HG03558 (cell line): ENCODE measurements at regions not wholly inside any gene's neighbourhood (a gene's known extent, or its start where the extent isn't known, plus 50 kb on each side); places are given as distances from the start of the nearest gene placed in this dataset.
"Not testable (repeated sequence)": the region's sequence is repeated elsewhere in the genome, so short reads cannot be mapped to it uniquely, and the experiment has no call there.

Experiments used
- ATAC-seq: cut with Tn5 transposase; IDR thresholded peaks from one replicate; pipeline ENCODE4 v1.9.1; 2021; ENCODE audit warnings: moderate number of reproducible peaks; ENCODE audit not compliant: unreplicated experiment; ENCODE audit errors: extremely low read depth

DNA sequence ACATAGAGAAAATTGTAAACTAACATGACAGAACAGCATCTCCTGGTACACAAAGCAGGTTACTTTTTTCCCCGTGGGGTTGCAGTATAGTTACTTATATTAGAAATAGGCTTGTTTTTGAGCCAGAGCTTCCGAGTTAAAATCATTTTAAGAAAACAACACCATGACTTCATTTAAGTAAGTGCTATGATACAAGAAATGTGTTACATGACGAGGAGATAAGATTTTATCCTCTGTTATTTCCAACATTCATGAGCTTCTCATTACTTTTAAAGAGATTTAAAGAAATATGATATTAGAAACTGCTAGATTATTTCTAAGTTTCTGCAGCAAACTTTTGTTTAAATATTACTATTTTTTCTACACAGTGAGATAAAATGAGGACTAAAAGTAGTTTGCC is 968.7 kb downstream of the GATA3 start:
- ATAC-seq, result no peak

DNA sequence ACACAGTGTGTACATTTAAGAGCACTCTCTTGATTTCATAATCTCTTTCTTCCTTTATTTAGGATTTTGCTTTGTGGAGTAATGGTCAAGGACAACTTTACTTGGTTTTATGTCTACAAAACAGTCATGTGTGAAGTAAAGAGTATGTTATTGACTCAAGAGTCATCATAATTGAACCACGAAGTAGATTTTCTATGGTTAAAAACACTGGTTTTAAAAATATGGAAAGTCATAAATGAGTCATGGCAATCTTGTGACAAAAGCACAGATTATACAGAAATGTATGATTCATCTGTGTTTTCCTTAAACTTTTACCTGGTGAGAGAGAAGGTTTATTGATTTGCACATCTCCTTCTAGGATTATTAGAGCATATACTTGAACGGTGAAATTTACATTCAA is 969.7 kb downstream of the GATA3 start:
- ATAC-seq, result no peak

DNA sequence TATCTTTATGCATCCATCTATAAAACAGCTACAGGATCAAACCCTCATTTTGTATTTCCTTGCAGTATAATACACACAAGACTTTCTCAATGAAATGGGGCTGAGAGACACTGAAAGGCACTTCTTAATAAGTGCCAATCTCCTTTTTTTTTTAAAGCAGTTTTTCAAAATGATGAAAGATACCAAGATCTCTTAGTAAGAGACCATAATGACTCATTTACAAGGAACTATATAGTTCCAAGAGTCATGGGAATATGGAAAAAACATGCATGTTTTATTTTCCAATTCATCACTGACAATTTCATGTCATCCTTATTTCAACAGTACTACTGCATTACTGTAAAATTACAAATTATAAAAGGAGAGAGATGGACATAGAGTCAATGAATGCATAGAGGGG is 973.7 kb downstream of the GATA3 start:
- no peak for ATAC-seq

DNA sequence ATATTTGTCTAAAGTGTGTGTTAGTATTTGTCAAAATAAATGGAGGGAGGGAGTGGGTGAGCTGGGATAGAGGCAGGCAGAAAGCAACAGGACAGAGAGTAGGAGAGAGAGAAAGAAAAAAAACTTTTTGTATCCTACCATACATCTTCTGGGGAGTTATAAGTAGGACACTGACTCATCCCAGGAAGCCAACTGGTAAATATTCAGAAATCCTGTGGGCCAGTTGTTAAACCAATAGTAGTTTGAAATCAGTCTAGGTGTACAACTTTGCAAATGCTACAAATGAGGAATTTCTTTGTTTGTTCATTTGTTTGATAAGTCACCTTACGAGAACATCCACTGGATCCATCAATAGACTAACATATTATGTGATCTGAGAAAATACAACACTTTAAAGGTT is 980.9 kb downstream of the GATA3 start:
- no peak for ATAC-seq

- no peak for ATAC-seq
Observed at GRCh38 chr10:9036711-9037204, 982.3 kb downstream of the GATA3 start.

DNA sequence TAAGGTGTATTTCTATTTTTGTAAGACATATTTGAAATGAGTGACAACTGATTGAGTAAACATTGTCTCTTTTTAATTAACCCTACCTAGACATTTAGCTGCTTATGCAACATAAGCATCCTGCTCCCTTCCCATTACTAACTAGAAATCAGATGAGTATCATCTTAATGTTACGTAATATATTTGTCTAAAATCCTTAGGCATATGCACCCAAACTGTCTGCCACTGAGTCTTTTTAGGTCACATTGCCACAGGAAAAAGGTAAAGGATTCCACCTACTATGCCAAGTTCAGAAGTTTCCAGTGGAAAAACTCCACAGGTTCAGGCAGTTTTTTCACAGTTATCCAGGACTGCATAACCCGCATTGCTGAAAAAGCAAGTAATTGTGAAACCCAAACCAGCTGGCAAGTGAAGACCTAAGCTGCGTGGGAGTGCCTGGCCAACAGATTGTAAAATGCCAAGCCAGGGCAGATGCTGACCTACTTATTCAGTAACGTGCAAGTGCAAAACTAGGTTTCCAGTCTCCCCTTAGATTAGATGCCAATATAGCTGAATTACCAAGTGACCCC is 983.7 kb downstream of the GATA3 start:
- no peak for ATAC-seq

DNA sequence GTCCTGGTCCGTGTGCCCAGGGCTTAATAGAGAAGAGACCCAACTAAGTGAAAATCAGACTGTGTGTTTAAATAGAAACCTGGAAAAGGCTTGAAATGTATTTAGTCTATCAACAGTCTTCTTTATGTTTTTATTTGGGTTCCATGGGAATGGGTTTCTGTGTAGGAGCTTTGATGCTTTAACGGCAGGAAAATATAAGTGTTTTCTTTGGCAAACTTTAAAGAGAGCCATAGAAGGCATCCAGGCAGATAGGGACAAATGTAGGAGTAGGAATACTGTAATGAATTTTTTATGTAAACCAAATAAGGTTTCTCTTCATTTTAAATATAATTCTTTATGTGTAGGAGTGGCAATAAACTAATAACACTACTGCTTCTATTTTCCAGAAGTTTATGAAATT is 989.0 kb downstream of the GATA3 start:
- no peak for ATAC-seq

- no peak for ATAC-seq
Observed at GRCh38 chr10:9045311-9045710, 990.8 kb downstream of the GATA3 start.

GRCh38 chr10:9051328-9051974 is 997.0 kb downstream of the GATA3 start:
- ATAC-seq, result no peak

DNA sequence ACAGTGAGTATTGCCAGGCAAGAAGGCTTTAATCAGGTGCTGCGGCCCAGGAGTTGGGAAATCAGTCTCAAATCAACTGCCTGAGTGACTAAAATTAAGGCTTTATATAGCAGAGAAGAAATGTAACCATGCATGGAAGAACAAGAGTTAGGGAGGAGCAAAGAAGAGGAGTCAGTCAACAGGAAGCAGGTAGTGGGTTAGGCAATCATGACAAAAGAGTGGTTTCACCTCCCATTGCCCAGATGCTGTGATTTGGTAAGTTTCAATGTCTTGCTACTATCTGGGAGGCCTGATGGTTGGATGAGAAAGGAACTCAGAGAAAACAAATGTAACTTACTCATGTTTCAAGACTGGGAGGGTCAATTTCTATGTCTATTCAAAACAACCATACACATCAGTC is 998.3 kb downstream of the GATA3 start:
- ATAC-seq, result no peak

DNA sequence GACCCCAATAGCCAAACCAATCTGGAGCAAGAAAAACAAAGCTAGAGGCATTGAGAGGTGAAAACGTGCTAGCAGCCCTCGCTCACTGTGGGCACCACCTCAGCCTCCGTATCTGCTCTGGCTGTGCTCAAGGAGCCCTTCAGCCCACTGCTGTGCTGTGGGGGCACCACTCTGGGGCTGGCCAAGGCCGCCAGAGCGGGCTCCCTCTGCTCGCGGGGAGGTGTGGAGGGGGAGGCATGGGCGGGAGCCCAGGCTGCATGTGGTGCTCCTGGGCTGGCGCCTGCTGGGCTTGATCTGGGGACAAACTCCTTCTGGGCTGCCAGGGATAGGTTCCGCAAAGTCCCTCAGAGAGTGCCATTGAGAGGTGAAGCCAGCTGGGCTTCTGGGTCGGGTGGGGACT is 1002.0 kb downstream of the GATA3 start:
- ATAC-seq, result no peak

- not testable (repeated sequence) for ATAC-seq
Observed at GRCh38 chr10:9057293-9057692, 1002.8 kb downstream of the GATA3 start.

DNA sequence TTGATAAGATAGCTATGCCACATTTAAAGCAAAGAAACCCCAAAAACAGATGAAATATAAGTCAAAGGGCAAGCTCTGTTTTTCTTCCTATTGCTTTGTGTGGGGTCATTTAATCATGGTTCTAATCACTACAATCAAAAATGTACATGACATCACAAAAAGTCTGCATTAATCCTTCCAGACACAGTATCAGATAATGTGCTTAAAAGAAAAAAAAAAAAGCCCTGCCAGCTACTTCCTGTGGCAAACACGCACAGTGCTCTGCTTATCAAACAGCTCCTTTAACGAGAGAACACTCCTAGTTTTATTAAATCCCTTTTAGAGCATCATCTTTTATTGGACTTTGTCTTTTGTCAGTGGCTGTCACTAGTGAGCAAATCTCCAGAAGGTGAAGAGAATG is 1005.8 kb downstream of the GATA3 start:
- ATAC-seq, result no peak

DNA sequence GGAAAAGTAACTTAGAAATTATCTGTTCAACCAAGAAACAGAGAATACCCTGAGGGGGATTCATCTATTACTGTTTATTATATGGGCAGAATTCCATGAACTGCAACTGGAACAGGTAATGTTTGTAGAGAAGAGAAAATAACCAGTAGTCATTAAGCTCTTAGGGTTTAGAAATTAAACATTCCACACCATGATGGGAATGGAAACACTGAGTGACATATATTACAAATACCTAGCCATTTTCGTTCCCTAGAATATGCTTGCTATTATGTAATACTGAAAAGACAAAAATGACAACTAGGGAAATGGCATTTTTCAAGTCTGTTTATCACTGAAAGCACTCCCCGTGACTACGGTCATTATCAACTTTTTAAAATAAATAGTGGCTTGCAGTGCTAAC is 1007.4 kb downstream of the GATA3 start:
- no peak for ATAC-seq

DNA sequence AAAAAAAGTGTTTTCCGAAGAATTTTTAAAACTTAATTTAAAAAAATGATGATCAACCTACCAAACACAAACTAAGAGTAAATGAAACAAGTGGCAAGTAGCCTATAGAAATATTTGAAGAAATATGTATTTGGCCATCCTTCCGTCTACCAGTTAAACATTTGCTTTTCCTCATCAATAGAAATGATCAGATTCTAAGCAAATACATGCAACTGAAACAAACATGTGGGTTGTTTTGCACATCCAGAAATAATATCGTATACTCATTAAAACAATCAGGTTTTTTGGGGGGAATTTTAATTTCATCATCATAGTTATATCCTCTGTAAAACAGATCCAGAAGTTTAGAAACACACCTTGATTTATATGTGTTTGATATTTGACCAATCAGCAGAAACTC is 1011.7 kb downstream of the GATA3 start:
- ATAC-seq, result no peak

GRCh38 chr10:9068003-9068402 is 1013.5 kb downstream of the GATA3 start:
- ATAC-seq, result no peak

DNA sequence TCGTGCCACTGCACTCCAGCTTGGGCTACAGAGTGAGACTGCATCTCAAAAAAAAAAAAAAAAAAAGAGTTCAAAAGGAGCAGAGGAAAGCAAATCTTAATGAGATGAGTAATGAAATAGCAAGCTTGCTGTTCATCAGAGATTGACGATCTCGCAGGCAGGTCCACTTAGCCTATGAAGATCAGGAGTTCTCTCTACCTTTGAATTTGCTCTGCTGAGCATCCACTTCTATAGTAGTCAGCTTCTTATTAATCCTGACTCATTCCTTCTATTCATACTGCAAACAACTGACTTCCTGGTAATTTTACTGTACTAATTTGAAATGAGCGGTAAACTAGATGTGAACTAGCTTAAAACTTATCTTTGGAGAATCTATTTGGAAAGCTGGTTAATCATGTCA is 1014.6 kb downstream of the GATA3 start:
- no peak for ATAC-seq

GRCh38 chr10:9075420-9075819 is 1020.9 kb downstream of the GATA3 start:
- ATAC-seq, result no peak

GRCh38 chr10:9076066-9076465 is 1021.6 kb downstream of the GATA3 start:
- ATAC-seq, result no peak

DNA sequence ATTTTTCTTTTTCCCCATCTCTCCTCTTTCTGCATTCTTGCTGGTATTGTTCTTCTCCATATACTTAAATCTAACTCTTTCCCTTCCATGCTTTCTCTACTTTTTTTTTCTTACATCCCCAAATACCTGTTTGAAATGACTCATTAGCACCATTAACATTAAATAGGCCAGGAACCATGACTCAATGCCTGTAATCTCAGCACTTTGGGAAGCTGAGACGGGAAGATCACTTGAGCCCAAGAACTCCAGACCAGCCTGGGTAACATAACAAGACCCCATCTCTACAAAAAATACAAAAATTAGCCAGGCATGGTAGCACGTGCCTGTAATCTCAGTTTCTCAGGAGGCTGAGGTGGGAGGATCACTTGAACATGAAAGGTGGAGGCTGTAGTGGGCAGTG is 1026.8 kb downstream of the GATA3 start:
- ATAC-seq, result no peak

DNA sequence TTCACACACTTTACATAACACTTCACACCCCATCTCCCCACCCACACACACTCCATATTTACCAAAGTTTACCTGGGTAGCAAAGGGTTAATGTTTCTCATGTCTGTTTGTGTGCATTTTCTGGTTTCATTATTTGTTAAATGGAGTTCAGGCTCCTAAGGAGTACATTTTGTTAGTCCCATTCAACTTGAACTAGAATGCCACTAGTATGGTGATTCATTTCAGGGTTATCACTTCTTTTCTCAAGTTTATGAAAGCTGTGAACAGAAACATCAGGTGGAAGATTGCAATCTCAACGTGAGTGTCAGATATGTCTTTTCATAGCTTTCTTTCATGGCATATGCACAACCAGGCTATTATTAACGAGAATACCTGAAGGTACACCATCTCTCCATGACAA is 1027.5 kb downstream of the GATA3 start:
- no peak for ATAC-seq

DNA sequence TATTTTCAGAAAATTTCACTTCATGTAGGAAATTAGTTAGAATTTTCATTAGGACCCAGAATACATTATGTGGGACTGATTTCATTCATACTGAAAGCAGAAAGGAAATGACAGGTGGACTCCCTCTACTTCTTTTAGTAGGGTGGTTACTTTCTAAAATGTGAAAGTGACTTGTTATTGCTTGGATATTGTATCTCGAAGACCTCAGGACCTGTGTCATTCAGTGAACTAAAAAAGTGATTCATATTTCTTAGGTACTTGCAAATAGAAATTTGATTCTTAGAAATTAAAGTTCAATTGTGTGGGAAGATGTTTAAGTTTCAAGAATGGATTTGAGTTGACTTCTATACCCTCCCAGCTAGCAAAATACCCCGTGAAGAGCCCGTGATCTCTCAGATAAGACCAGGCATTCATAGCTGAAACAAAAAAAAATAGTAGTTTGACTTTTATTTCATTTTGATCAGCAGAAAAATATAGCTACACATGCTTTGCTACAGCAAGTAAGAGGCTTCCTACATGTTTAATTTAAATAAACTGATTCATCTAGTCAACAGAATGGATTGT is 1037.1 kb downstream of the GATA3 start:
- no peak for ATAC-seq
